Breast epithelium (tissue), 4 donors: ENCODE measurements at regions not wholly inside any gene's neighbourhood (a gene's known extent, or its start where the extent isn't known, plus 50 kb on each side); places are given as distances from the start of the nearest gene placed in this dataset.

ENCODE experiments used
- DNase-seq, 2 donors: peaks; one replicate each; pipeline ENCODE4 v3.0.0-alpha.2; 2019; ENCODE audit warnings: low spot score in 2 of 2
- H3K27ac ChIP-seq, 2 donors: fragments of 200-600 bp; sonication (generic) in 1 of 2; one replicate each; pipeline ENCODE4 v1.5.1; 2016 to 2019; ENCODE audit warnings: mild to moderate bottlenecking in 1 of 2
- H3K27me3 ChIP-seq, 2 donors: fragments of 200-600 bp; sonication (generic) in 1 of 2; one replicate each; pipeline versions ENCODE4 v1.5.1 to v1.6.0; 2017 to 2019; ENCODE audit warnings: control low read depth in 1 of 2, mild to moderate bottlenecking in 1 of 2
- H3K36me3 ChIP-seq: fragments of 200-600 bp; one replicate; pipeline ENCODE4 v1.5.1; 2019
- H3K4me1 ChIP-seq, 2 donors: fragments of 200-600 bp; sonication (generic); one replicate each; pipeline ENCODE4 v1.5.1; 2016 to 2019; ENCODE audit warnings: control low read depth in 1 of 2
- H3K4me3 ChIP-seq, 3 donors: fragments of 200-600 bp; sonication (generic); 1 replicate in 2 of 3; 2 replicates in 1 of 3; pipeline ENCODE4 v1.5.1; 2016 to 2019; ENCODE audit warnings: mild to moderate bottlenecking in 3 of 3, moderate library complexity in 2 of 3
- H3K9me3 ChIP-seq, 2 donors: fragments of 200-600 bp; sonication (generic) in 1 of 2; one replicate each; pipeline ENCODE4 v1.5.1; 2016 to 2019; ENCODE audit warnings: control low read depth in 1 of 2
- POLR2A ChIP-seq: fragments of 450-650 bp; IDR thresholded peaks from one replicate; pipeline ENCODE4 v1.6.1; 2016; ENCODE audit warnings: antibody characterized with exemption, mild to moderate bottlenecking, moderate library complexity
- POLR2AphosphoS5 ChIP-seq, 3 donors: sonication (generic); formaldehyde crosslinking; IDR thresholded peaks; one replicate each; pipeline ENCODE4 v1.6.1; 2017; ENCODE audit warnings: antibody characterized with exemption in 3 of 3
- intact Hi-C: fragments of 100-400 bp; cut with DNase I; formaldehyde crosslinking; loops from one replicate; pipeline ENCODE4 v1.15.1; 2023; ENCODE audit warnings: low total_unique reads
- TF ChIP-seq, protein P1 (sequence below), 3 donors: fragments of 450-650 bp; IDR thresholded peaks; one replicate each; pipeline ENCODE4 v1.5.1; 2016 to 2017; ENCODE audit warnings: antibody characterized with exemption in 3 of 3, mild to moderate bottlenecking in 3 of 3, moderate library complexity in 3 of 3

DNA sequence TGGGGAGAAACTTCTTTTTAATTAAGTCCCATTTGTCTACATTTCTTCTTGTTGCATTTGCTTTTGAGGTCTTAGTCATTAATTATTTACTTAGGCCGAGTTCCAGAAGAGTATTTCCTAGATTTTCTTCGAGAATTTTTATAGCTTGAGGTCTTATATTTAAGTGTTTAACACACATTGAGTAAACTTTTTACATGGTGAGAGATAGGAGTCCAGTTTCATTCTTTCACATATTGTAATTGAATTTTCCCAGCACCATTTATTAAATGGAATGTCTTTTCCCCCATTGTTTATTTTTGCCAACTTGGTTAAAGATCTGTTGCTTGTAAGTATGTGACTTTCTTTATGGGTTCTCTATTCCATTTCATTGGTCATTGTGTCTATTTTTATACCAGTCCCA, 1344.0 kb upstream of the RAG2 start:
- Histone ChIP-seq H3K9me3 (peaks cover 0 to 6% of the 10 kb centered on the region in 2 donors), H3K36me3 (no peaks in the 10 kb centered on the region), H3K27me3 (no peaks in the 10 kb centered on the region), H3K4me3 (no peak overlapping the region), H3K4me1 (no peaks in the 10 kb centered on the region), H3K27ac (no peak overlapping the region)
- TF ChIP-seq POLR2AphosphoS5 (IDR thresholded peaks at IDR 0.05) (no peak), POLR2A (no peak)
- TF ChIP-seq, protein P1, sequence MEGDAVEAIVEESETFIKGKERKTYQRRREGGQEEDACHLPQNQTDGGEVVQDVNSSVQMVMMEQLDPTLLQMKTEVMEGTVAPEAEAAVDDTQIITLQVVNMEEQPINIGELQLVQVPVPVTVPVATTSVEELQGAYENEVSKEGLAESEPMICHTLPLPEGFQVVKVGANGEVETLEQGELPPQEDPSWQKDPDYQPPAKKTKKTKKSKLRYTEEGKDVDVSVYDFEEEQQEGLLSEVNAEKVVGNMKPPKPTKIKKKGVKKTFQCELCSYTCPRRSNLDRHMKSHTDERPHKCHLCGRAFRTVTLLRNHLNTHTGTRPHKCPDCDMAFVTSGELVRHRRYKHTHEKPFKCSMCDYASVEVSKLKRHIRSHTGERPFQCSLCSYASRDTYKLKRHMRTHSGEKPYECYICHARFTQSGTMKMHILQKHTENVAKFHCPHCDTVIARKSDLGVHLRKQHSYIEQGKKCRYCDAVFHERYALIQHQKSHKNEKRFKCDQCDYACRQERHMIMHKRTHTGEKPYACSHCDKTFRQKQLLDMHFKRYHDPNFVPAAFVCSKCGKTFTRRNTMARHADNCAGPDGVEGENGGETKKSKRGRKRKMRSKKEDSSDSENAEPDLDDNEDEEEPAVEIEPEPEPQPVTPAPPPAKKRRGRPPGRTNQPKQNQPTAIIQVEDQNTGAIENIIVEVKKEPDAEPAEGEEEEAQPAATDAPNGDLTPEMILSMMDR (IDR thresholded peaks at IDR 0.05): no peak
- intact Hi-C loops: no loop called here
- no peak for DNase-seq

DNA sequence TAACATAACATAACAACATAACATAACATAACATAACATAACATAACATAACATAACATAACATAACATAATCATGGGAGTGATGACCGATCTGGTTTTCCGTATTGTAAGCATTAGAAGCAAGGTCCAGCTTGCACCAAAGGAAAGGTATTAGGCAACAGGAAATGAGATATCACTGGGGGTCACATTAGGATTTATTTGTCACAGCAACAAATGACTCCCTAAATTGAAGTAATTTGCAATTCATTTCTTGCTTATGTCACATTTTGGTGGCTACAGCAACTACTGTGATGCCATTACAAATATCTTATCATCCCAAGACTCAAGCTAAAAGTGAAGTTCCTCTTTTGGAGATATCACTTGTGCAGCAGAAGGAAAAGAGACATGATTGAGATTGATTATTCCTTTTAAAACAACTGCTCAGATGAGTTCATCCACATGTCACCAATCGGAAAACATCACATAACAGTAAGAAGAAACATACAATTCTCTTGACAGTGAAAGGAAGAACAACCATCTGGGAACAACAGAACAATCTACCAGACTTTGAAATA, 1331.1 kb upstream of the RAG2 start:
- H3K36me3 ChIP-seq: no peaks in the 10 kb centered on the region
- intact Hi-C loops: no loop called here
- no peak overlapping the region for H3K27ac ChIP-seq
- no peak for DNase-seq
- TF ChIP-seq POLR2A (no peak), POLR2AphosphoS5 (IDR thresholded peaks at IDR 0.05) (no peak)
- TF ChIP-seq, protein P1 (IDR thresholded peaks at IDR 0.05): no peak
- no peaks in the 10 kb centered on the region for H3K4me1 ChIP-seq
- H3K27me3 ChIP-seq: no peaks in the 10 kb centered on the region
- no peaks in the 10 kb centered on the region for H3K9me3 ChIP-seq
- no peak overlapping the region for H3K4me3 ChIP-seq

DNA sequence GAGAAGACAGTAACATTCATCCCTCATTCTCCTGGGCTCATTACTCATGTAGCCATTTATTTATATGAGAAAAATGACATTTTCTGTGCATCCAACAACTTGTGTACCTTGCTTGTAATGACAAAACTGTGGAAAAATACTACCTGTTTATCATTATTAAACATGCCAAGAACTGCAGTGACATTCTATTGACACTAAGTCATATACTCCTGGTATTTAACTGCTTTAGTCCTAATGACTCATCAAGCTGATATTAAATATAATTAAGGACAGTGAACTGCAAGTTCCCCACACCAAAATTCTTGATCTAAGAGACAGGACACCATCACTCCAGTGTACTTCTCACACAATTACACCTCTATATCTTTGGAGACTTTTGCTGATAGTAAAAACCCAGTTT, 1328.7 kb upstream of the RAG2 start:
- Histone ChIP-seq H3K27me3 (no peaks in the 10 kb centered on the region), H3K36me3 (no peaks in the 10 kb centered on the region), H3K4me1 (no peaks in the 10 kb centered on the region), H3K4me3 (no peak overlapping the region), H3K27ac (no peak overlapping the region), H3K9me3 (no peaks in the 10 kb centered on the region)
- no peak for DNase-seq
- no peak for TF ChIP-seq POLR2AphosphoS5 (IDR thresholded peaks at IDR 0.05)
- TF ChIP-seq, protein P1 (IDR thresholded peaks at IDR 0.05): no peak
- no peak for TF ChIP-seq POLR2A
- intact Hi-C loops: no loop called here

DNA sequence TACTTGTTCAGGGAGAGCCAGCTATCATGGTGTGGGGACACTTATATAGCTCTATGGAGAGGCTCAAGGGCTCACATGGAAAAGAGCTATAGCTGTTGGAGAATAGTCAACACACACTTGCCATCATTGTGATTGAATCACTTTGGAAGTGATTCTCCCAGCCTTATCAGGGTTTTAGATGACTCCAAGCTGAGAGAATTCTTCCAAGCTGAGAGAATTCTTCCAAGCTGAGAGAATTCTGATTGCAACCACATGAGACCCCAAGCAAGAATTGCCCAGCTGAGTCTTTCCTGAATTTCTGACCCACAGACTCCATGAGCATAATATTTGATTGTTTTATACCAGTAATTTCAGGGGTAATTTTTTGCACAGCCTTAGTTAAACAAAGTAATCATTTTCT, 1318.3 kb upstream of the RAG2 start:
- DNase-seq: no peak
- no peak for TF ChIP-seq POLR2AphosphoS5 (IDR thresholded peaks at IDR 0.05)
- no peak for TF ChIP-seq POLR2A
- TF ChIP-seq, protein P1 (IDR thresholded peaks at IDR 0.05): no peak
- no peaks in the 10 kb centered on the region for H3K9me3 ChIP-seq
- no peaks in the 10 kb centered on the region for H3K27me3 ChIP-seq
- intact Hi-C loops: no loop called here
- H3K4me3 ChIP-seq: no peak overlapping the region
- no peak overlapping the region for H3K27ac ChIP-seq
- H3K36me3 ChIP-seq: no peaks in the 10 kb centered on the region
- no peaks in the 10 kb centered on the region for H3K4me1 ChIP-seq

DNA sequence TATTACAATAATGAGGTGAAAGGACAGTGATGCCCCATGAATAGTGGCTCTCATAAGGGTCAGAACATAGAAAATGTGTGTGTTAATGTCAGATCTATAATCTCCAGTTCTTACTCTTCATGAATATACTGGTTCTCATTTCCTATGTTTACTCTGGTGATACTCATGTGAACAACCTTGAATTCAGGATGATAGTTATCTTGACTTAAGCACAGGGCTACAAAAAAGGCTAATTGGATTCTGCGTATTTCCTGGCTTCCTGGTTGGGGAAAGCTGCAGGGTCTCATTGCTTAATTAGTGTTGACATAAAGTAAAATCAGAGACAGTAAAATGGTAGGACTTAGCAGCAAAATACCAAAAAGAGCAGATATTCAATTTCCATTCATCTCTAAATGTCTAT, 1316.8 kb upstream of the RAG2 start:
- Histone ChIP-seq H3K27me3 (no peaks in the 10 kb centered on the region), H3K4me3 (no peak overlapping the region), H3K27ac (no peak overlapping the region), H3K9me3 (no peaks in the 10 kb centered on the region), H3K4me1 (no peaks in the 10 kb centered on the region), H3K36me3 (no peaks in the 10 kb centered on the region)
- DNase-seq: no peak
- intact Hi-C loops: no loop called here
- TF ChIP-seq POLR2A (no peak), POLR2AphosphoS5 (IDR thresholded peaks at IDR 0.05) (no peak)
- TF ChIP-seq, protein P1 (IDR thresholded peaks at IDR 0.05): no peak
